Endothelial cell of umbilical vein (primary cell): ENCODE measurements at regions not wholly inside any gene's neighbourhood (a gene's known extent, or its start where the extent isn't known, plus 50 kb on each side); places are given as distances from the start of the nearest gene placed in this dataset.

Source experiments
- CTCF ChIP-seq, 2 donors: IDR thresholded peaks; 1 replicate in 1 of 2; 2 replicates in 1 of 2; pipeline ENCODE4 v1.5.1; 2011; ENCODE audit warnings: low read length in 2 of 2, mild to moderate bottlenecking in 2 of 2, moderate library complexity in 2 of 2, control low read depth in 1 of 2, inconsistent platforms in 1 of 2, low read depth in 1 of 2; ENCODE audit not compliant: insufficient read depth in 1 of 2; ENCODE audit errors: extremely low read depth in 1 of 2
- EZH2 ChIP-seq: IDR thresholded peaks from 2 replicates; pipeline ENCODE4 v1.6.1; 2012; ENCODE audit warnings: borderline replicate concordance, low read depth, mild to moderate bottlenecking, moderate library complexity, low read length, inconsistent platforms; ENCODE audit not compliant: severe bottlenecking
- POLR2A ChIP-seq: IDR thresholded peaks from 2 replicates; pipeline ENCODE4 v1.6.1; 2012; ENCODE audit warnings: low read depth, mild to moderate bottlenecking, control low read depth, low read length
- TF ChIP-seq, protein P1 (sequence below): IDR thresholded peaks from 2 replicates; pipeline ENCODE4 v1.6.1; 2011; ENCODE audit not compliant: insufficient read depth, insufficient read length

- TF ChIP-seq CTCF (IDR thresholded peaks at IDR 0.05; ENCODE audit: extremely low read depth in 1 of 2, insufficient read depth in 1 of 2, low read depth in 1 of 2, low read length in 2 of 2) (no peak), POLR2A (no peak), EZH2 (no peak)
- TF ChIP-seq, protein P1, sequence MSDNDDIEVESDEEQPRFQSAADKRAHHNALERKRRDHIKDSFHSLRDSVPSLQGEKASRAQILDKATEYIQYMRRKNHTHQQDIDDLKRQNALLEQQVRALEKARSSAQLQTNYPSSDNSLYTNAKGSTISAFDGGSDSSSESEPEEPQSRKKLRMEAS, result no peak
These were observed 153.3 kb upstream of the PLEKHG7 start for GRCh38 chr12:92549516-92549915.
